Muscle layer of colon (tissue), 2 donors: ENCODE measurements at regions not wholly inside any gene's neighbourhood (a gene's known extent, or its start where the extent isn't known, plus 50 kb on each side); places are given as distances from the start of the nearest gene placed in this dataset.
"Not testable (repeated sequence)": the region's sequence is repeated elsewhere in the genome, so short reads cannot be mapped to it uniquely, and the experiment has no call there.

Experiments used
- H3K27ac ChIP-seq: one replicate; pipeline ENCODE4 v1.7.0; 2013; ENCODE audit warnings: low read depth, mild to moderate bottlenecking, low read length, moderate library complexity
- H3K27me3 ChIP-seq, 2 donors: one replicate each; pipeline ENCODE4 v1.7.0; 2013; ENCODE audit warnings: low read length in 2 of 2, mild to moderate bottlenecking in 2 of 2; ENCODE audit not compliant: insufficient read depth in 2 of 2, control insufficient read depth in 1 of 2
- H3K36me3 ChIP-seq: one replicate; pipeline ENCODE4 v1.7.0; 2013; ENCODE audit warnings: mild to moderate bottlenecking, low read length; ENCODE audit not compliant: insufficient read depth
- H3K4me1 ChIP-seq: one replicate; pipeline ENCODE4 v1.7.0; 2013; ENCODE audit warnings: mild to moderate bottlenecking, low read length; ENCODE audit not compliant: insufficient read depth
- H3K4me3 ChIP-seq, 2 donors: one replicate each; pipeline ENCODE4 v1.7.0; 2013; ENCODE audit warnings: low read length in 2 of 2, low read depth in 1 of 2, mild to moderate bottlenecking in 1 of 2, moderate library complexity in 1 of 2
- H3K9ac ChIP-seq: one replicate; pipeline ENCODE4 v1.7.0; 2013; ENCODE audit warnings: low read length
- H3K9me3 ChIP-seq: one replicate; pipeline ENCODE4 v1.7.0; 2013; ENCODE audit warnings: mild to moderate bottlenecking, low read length
- donor health status: abdominal sarcoma.
- donor health status: Adenocarcinoma of cecum.

- H3K27ac ChIP-seq: no peak overlapping the region
- H3K9ac ChIP-seq: no peak overlapping the region
- no peaks in the 10 kb centered on the region for H3K4me1 ChIP-seq
- H3K36me3 ChIP-seq: no peaks in the 10 kb centered on the region
- no peak overlapping the region for H3K4me3 ChIP-seq
- H3K9me3 ChIP-seq: no peaks in the 10 kb centered on the region
- no peaks in the 10 kb centered on the region for H3K27me3 ChIP-seq
Observed at GRCh38 chr7:109386959-109387358, 817.3 kb downstream of the DNAJB9 start.

DNA sequence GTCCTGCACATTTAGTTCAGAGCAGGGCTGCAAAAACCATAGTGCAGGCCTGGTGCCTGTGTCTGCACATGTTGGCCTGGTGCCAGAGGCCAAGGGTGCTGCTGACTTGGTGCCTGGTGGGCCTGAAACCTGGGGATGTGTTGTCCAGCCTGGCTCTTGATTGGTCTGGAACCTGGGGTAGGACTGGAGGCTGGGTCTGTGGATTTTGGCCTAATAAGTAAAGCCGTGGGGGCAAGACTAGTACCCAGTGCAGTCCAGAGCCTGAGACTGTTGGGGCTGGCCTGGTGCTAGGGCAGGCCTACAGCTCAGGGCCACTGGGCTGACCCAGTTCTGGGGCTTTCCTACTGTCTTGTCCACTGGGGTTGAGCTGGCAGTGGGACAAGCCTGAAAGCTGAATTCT, 817.9 kb downstream of the DNAJB9 start:
- no peak overlapping the region for H3K4me3 ChIP-seq
- H3K4me1 ChIP-seq: no peaks in the 10 kb centered on the region
- no peaks in the 10 kb centered on the region for H3K9me3 ChIP-seq
- H3K9ac ChIP-seq: no peak overlapping the region
- no peaks in the 10 kb centered on the region for H3K36me3 ChIP-seq
- H3K27me3 ChIP-seq: no peaks in the 10 kb centered on the region
- no peak overlapping the region for H3K27ac ChIP-seq

GRCh38 chr7:109391240-109391639, 821.6 kb downstream of the DNAJB9 start:
- Histone ChIP-seq H3K27me3 (no peaks in the 10 kb centered on the region), H3K9ac (no peak overlapping the region), H3K9me3 (no peaks in the 10 kb centered on the region), H3K4me3 (no peak overlapping the region), H3K4me1 (no peaks in the 10 kb centered on the region), H3K36me3 (no peaks in the 10 kb centered on the region), H3K27ac (no peak overlapping the region)

DNA sequence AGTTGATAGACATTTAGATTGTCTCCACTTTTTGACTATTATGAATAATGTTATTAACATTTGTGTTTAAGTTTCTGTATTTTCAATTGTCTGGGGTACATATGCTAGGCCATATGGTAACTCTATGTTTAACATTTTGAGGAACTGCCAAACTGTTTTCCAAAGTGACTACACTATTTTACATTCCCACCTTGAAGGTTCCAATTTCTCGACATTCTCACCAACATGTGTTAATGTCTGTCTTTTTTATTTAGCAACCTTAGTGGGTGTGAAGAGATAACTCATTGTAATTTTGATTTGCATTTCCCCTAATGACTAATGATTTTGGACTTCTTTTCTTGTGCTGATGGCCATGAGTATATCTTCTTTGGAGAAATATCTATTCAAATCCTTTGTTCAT, 832.4 kb downstream of the DNAJB9 start:
- H3K9me3 ChIP-seq: no peaks in the 10 kb centered on the region
- H3K9ac ChIP-seq: no peak overlapping the region
- H3K4me3 ChIP-seq: no peak overlapping the region
- H3K4me1 ChIP-seq: no peaks in the 10 kb centered on the region
- H3K36me3 ChIP-seq: no peaks in the 10 kb centered on the region
- no peak overlapping the region for H3K27ac ChIP-seq
- H3K27me3 ChIP-seq: no peaks in the 10 kb centered on the region

DNA sequence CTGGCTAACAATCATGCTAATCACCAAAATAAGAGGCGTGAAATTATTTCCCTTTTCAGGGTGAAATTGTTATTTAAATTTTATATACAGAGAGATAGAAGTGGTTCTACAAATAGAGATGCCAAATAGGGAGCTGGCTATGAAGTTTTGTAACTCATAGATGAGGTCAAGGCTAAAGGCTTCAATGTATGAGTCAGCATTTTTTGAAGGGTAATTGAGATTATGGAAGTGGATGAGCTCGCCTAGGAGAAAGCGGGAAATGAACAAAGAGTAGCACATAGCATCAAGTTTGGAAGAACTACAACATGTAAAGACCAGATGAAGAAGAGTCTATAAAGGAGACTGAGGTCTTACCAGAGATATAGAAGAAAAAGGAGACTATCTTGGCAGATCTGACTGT, 838.1 kb downstream of the DNAJB9 start:
- no peak overlapping the region for H3K9ac ChIP-seq
- H3K9me3 ChIP-seq: no peaks in the 10 kb centered on the region
- no peaks in the 10 kb centered on the region for H3K4me1 ChIP-seq
- H3K36me3 ChIP-seq: no peaks in the 10 kb centered on the region
- H3K27ac ChIP-seq: no peak overlapping the region
- H3K4me3 ChIP-seq: no peak overlapping the region
- H3K27me3 ChIP-seq: no peaks in the 10 kb centered on the region

- Histone ChIP-seq H3K27ac (no peak overlapping the region), H3K36me3 (no peaks in the 10 kb centered on the region), H3K4me1 (no peaks in the 10 kb centered on the region), H3K9ac (no peak overlapping the region), H3K4me3 (no peak overlapping the region), H3K9me3 (no peaks in the 10 kb centered on the region), H3K27me3 (no peaks in the 10 kb centered on the region)
Observed at GRCh38 chr7:109437957-109438356, 868.3 kb downstream of the DNAJB9 start.

- H3K27ac ChIP-seq: no peak overlapping the region
- H3K9me3 ChIP-seq: no peaks in the 10 kb centered on the region
- no peaks in the 10 kb centered on the region for H3K36me3 ChIP-seq
- H3K27me3 ChIP-seq: no peaks in the 10 kb centered on the region
- no peak overlapping the region for H3K9ac ChIP-seq
- H3K4me1 ChIP-seq: no peaks in the 10 kb centered on the region
- H3K4me3 ChIP-seq: no peak overlapping the region
Observed at GRCh38 chr7:109449760-109450159, 880.1 kb downstream of the DNAJB9 start.

GRCh38 chr7:109456116-109456515, 886.4 kb downstream of the DNAJB9 start:
- H3K27ac ChIP-seq: no peak overlapping the region

DNA sequence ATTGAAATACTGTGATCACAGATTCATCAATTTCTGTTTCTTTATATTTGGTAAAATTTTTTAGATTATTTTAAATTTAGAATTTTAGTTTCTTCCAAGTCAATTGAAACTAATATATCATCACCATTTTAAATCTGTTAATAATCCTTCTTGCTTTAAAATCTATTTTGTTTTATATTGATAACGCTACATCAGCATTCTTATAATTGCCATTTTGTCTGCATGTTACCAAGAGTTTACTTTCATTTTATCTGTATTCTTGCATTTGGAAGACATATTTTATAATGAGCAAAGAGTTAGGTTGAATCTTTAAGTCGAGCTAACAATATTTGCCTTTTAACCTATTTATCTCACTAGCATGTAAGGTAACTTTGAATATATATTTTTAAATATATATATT, 890.6 kb downstream of the DNAJB9 start:
- Histone ChIP-seq H3K9me3 (no peaks in the 10 kb centered on the region), H3K9ac (no peak overlapping the region), H3K4me1 (no peaks in the 10 kb centered on the region), H3K36me3 (no peaks in the 10 kb centered on the region), H3K27ac (no peak overlapping the region), H3K4me3 (no peak overlapping the region), H3K27me3 (no peaks in the 10 kb centered on the region)

More at GRCh38 chr7:109456116-109456515, 886.4 kb downstream of the DNAJB9 start:
- H3K27me3 ChIP-seq: no peaks in the 10 kb centered on the region
- H3K4me1 ChIP-seq: no peaks in the 10 kb centered on the region
- no peaks in the 10 kb centered on the region for H3K36me3 ChIP-seq
- no peaks in the 10 kb centered on the region for H3K9me3 ChIP-seq
- no peak overlapping the region for H3K9ac ChIP-seq
- H3K4me3 ChIP-seq: no peak overlapping the region

DNA sequence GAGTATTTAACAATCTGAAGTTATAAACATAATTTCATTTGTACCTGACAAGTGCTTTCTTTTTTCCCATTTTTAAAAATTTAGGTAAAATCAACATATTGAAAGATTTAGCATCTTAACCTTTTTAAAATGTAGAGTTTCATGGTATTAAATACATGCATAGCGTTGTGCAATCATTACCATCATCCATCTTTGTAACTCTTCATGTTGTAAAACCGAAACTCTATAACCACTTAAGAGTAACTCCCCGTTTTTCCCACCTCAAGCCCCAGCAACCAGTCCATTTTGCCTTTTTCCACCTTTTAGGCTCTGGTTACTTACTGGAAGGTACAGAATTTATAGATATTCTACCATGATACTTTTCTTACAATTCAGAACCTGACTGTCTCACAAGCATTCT, 892.5 kb downstream of the DNAJB9 start:
- Histone ChIP-seq H3K9ac (no peak overlapping the region), H3K36me3 (no peaks in the 10 kb centered on the region), H3K27me3 (no peaks in the 10 kb centered on the region), H3K9me3 (no peaks in the 10 kb centered on the region), H3K4me1 (no peaks in the 10 kb centered on the region), H3K4me3 (no peak overlapping the region), H3K27ac (no peak overlapping the region)

DNA sequence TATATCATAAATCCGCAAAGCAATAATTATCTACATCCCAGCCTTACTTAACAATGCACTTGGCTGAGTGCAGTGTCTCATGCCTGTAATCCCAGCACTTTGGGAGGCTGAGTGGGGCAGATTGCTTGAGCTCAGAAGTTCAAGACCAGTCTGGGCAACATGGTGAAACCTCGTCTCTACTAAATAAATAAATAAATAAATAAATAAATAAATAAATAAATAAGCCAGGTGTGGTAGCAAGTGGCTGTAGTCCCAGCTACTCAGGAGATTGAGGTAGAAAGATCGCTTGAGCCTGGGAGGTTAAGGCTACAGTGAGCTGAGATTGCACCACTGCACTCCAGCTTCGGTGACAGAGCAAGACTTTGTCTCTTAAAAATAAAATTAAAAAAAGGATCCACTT, 898.1 kb downstream of the DNAJB9 start:
- H3K27ac ChIP-seq, H3K4me1 ChIP-seq, H3K27me3 ChIP-seq, H3K9me3 ChIP-seq, H3K36me3 ChIP-seq, H3K4me3 ChIP-seq, H3K9ac ChIP-seq: not testable (repeated sequence)

- Histone ChIP-seq H3K4me1 (no peaks in the 10 kb centered on the region), H3K36me3 (no peaks in the 10 kb centered on the region), H3K27me3 (no peaks in the 10 kb centered on the region), H3K4me3 (no peak overlapping the region), H3K9ac (no peak overlapping the region), H3K27ac (no peak overlapping the region), H3K9me3 (no peaks in the 10 kb centered on the region)
Observed at GRCh38 chr7:109473172-109473571, 903.5 kb downstream of the DNAJB9 start.
